ENCODE measurements at regions not wholly inside any gene's neighbourhood (a gene's known extent, or its start where the extent isn't known, plus 50 kb on each side); places are given as distances from the start of the nearest gene placed in this dataset.

GRCh38 chr9:106307670-106308069 is 555.3 kb upstream of the ZNF462 start:
- no peak for FAIRE-seq
- no peak for TF ChIP-seq CTCF (IDR thresholded peaks at IDR 0.05; ENCODE audit: insufficient read depth, low read length, severe bottlenecking)
- H3K4me3 ChIP-seq (ENCODE audit: low read depth, low read length): no peak overlapping the region
- peaks cover 2% of the 10 kb centered on the region for H3K27me3 ChIP-seq (ENCODE audit: control insufficient read depth, insufficient read depth, low read length)
- H3K36me3 ChIP-seq (ENCODE audit: control insufficient read depth, insufficient read depth, low read length): no peaks in the 10 kb centered on the region
- DNase-seq (ENCODE audit: low read depth): peak; percentile 52

- DNase-seq (ENCODE audit: low read depth) (no peak), FAIRE-seq (no peak)
- no peak overlapping the region for H3K4me3 ChIP-seq (ENCODE audit: low read depth, low read length)
- H3K27me3 ChIP-seq (ENCODE audit: control insufficient read depth, insufficient read depth, low read length): no peaks in the 10 kb centered on the region
- no peak for TF ChIP-seq CTCF (IDR thresholded peaks at IDR 0.05; ENCODE audit: insufficient read depth, low read length, severe bottlenecking)
- H3K36me3 ChIP-seq (ENCODE audit: control insufficient read depth, insufficient read depth, low read length): no peaks in the 10 kb centered on the region
Measured at GRCh38 chr9:106309925-106310324, 553.0 kb upstream of the ZNF462 start.

- no peak for TF ChIP-seq CTCF (IDR thresholded peaks at IDR 0.05; ENCODE audit: insufficient read depth, low read length, severe bottlenecking)
- Histone ChIP-seq H3K36me3 (ENCODE audit: control insufficient read depth, insufficient read depth, low read length) (no peaks in the 10 kb centered on the region), H3K4me3 (ENCODE audit: low read depth, low read length) (no peak overlapping the region), H3K27me3 (ENCODE audit: control insufficient read depth, insufficient read depth, low read length) (no peaks in the 10 kb centered on the region)
- no peak for DNase-seq (ENCODE audit: low read depth)
- no peak for FAIRE-seq
Measured at GRCh38 chr9:106310782-106311181, 552.2 kb upstream of the ZNF462 start.

- no peak for FAIRE-seq
- no peaks in the 10 kb centered on the region for H3K27me3 ChIP-seq (ENCODE audit: control insufficient read depth, insufficient read depth, low read length)
- no peak for TF ChIP-seq CTCF (IDR thresholded peaks at IDR 0.05; ENCODE audit: insufficient read depth, low read length, severe bottlenecking)
- DNase-seq (ENCODE audit: low read depth): no peak
- H3K36me3 ChIP-seq (ENCODE audit: control insufficient read depth, insufficient read depth, low read length): no peaks in the 10 kb centered on the region
- no peak overlapping the region for H3K4me3 ChIP-seq (ENCODE audit: low read depth, low read length)
Measured at GRCh38 chr9:106312906-106313305, 550.1 kb upstream of the ZNF462 start.

- no peak for DNase-seq (ENCODE audit: low read depth)
- TF ChIP-seq CTCF (IDR thresholded peaks at IDR 0.05; ENCODE audit: insufficient read depth, low read length, severe bottlenecking): no peak
Measured at GRCh38 chr9:106314476-106314875, 548.5 kb upstream of the ZNF462 start.

GRCh38 chr9:106321394-106322180 is 541.4 kb upstream of the ZNF462 start:
- H3K27me3 ChIP-seq (ENCODE audit: control insufficient read depth, insufficient read depth, low read length): no peaks in the 10 kb centered on the region
- H3K4me3 ChIP-seq (ENCODE audit: low read depth, low read length): no peak overlapping the region
- FAIRE-seq: no peak
- TF ChIP-seq CTCF (IDR thresholded peaks at IDR 0.05; ENCODE audit: insufficient read depth, low read length, severe bottlenecking): no peak
- H3K36me3 ChIP-seq (ENCODE audit: control insufficient read depth, insufficient read depth, low read length): no peaks in the 10 kb centered on the region
- DNase-seq (ENCODE audit: low read depth): no peak

More at GRCh38 chr9:106314476-106314875, 548.5 kb upstream of the ZNF462 start:
- no peak for FAIRE-seq
- Histone ChIP-seq H3K36me3 (ENCODE audit: control insufficient read depth, insufficient read depth, low read length) (no peaks in the 10 kb centered on the region), H3K27me3 (ENCODE audit: control insufficient read depth, insufficient read depth, low read length) (no peaks in the 10 kb centered on the region), H3K4me3 (ENCODE audit: low read depth, low read length) (no peak overlapping the region)
